SH-SY5Y (cell line): ENCODE measurements at regions not wholly inside any gene's neighbourhood (a gene's known extent, or its start where the extent isn't known, plus 50 kb on each side); places are given as distances from the start of the nearest gene placed in this dataset.

ENCODE experiments used
- GATA2 ChIP-seq: IDR thresholded peaks from 2 replicates; pipeline ENCODE4 v1.6.1; 2011; ENCODE audit warnings: mild to moderate bottlenecking, low read depth, low read length
- GATA3 ChIP-seq: IDR thresholded peaks from 2 replicates; pipeline ENCODE4 v1.6.1; 2011; ENCODE audit warnings: low read depth, mild to moderate bottlenecking, low read length, moderate library complexity

DNA sequence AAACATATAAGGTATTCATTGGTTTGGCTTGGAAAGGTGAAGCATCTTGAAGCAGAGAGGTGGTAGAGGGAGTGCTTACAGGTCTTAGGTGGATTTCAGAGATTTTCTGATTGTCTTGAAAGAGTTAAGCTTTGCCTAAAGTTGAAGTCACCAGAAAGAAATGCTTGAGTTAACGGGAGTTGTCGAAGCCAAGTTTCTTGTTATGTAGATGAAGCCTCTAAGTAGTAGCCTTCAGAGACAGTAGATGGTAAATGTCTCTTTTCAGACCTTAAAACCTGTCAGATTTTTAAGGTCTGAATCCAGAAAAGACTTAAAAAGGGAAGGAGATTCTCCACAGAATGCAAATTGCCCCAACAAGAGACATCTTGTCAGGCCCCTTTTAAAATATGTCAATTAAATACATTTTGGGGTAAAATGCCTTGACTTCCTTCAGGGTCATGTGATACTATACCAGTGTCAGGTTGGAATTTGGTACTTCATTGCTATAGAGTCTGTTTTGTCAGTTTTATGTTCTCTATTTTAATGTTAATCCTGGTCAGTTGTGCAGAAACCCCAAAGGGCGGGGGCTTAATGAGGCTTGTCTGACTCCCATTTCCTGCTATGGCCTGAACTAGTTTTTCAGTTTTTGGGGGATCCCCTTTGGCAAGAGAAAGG lies 81.0 kb downstream of the PCDH18 start:
- no peak for TF ChIP-seq GATA2
- no peak for TF ChIP-seq GATA3
